ENCODE measurements at regions not wholly inside any gene's neighbourhood (a gene's known extent, or its start where the extent isn't known, plus 50 kb on each side); places are given as distances from the start of the nearest gene placed in this dataset.

- TF ChIP-seq FOXK1 (CRISPR knock-in tag; IDR thresholded peaks at IDR 0.05; ENCODE audit: borderline replicate concordance) (no peak), ARID3B (CRISPR knock-in tag; IDR thresholded peaks at IDR 0.05; ENCODE audit: borderline replicate concordance) (no peak), ETV6 (IDR thresholded peaks at IDR 0.05; ENCODE audit: borderline replicate concordance in 1 of 2, low read depth in 2 of 2, low read length in 1 of 2) (no peak), ETV6 (CRISPR knock-in tag; IDR thresholded peaks at IDR 0.05; ENCODE audit: borderline replicate concordance) (no peak), MLX (CRISPR knock-in tag; conservative IDR thresholded peaks at IDR 0.05) (no peak), TARDBP (IDR thresholded peaks at IDR 0.05) (no peak), CTCF (IDR thresholded peaks at IDR 0.05 in 2 of 3, conservative IDR thresholded peaks at IDR 0.05 in 1 of 3; ENCODE audit: insufficient read depth in 2 of 3, low read depth in 1 of 3, low read length in 3 of 3) (no peak), TBL1XR1 (IDR thresholded peaks at IDR 0.05; ENCODE audit: low read length in 2 of 2) (no peak), RNF219 (CRISPR knock-in tag; IDR thresholded peaks at IDR 0.05) (no peak), KAT2B (IDR thresholded peaks at IDR 0.05; ENCODE audit: low read depth, low read length) (no peak), NCOA4 (IDR thresholded peaks at IDR 0.05; ENCODE audit: partially characterized antibody) (no peak), ZNF395 (CRISPR knock-in tag; IDR thresholded peaks at IDR 0.05) (no peak), HNRNPH1 (optimal IDR thresholded peaks at IDR 0.05; ENCODE audit: low read depth, low read length) (no peak), ASH1L (IDR thresholded peaks at IDR 0.05; ENCODE audit: borderline replicate concordance, low read depth, partially characterized antibody) (no peak), NONO (IDR thresholded peaks at IDR 0.05; ENCODE audit: low read depth in 2 of 2, low read length in 1 of 2) (no peak)
Observed at GRCh38 chr9:27711241-27711640, 138.0 kb upstream of the C9orf72 start.

Data from K562 (cell line).